Activated naive CD8-positive, alpha-beta T cell treated with anti-CD3 and anti-CD28 coated beads, Interleukin-2, amount 50 U/mL, for 16 hours (primary cell): ENCODE measurements at regions not wholly inside any gene's neighbourhood (a gene's known extent, or its start where the extent isn't known, plus 50 kb on each side); places are given as distances from the start of the nearest gene placed in this dataset.

Experiments
- DNase-seq: peaks from one replicate; pipeline ENCODE4 v3.0.0-alpha.2; 2020; ENCODE audit warnings: low read depth, low spot score

GRCh38 chr11:116445108-116446047, 327.4 kb downstream of the BUD13 start:
- DNase-seq = no peak

GRCh38 chr11:116442238-116442752, 330.5 kb downstream of the BUD13 start:
- DNase-seq = no peak

- no peak for DNase-seq
Observed at GRCh38 chr11:116439361-116439677, 333.5 kb downstream of the BUD13 start.

GRCh38 chr11:116438651-116439360, 334.0 kb downstream of the BUD13 start:
- no peak for DNase-seq

- no peak for DNase-seq
Observed at GRCh38 chr11:116434986-116435385, 337.8 kb downstream of the BUD13 start.

- no peak for DNase-seq
Observed at GRCh38 chr11:116432301-116432700, 340.5 kb downstream of the BUD13 start.

- DNase-seq = no peak
Observed at GRCh38 chr11:116431842-116432241, 340.9 kb downstream of the BUD13 start.

GRCh38 chr11:116428638-116428975, 344.2 kb downstream of the BUD13 start:
- DNase-seq = no peak

- DNase-seq = no peak
Observed at GRCh38 chr11:116427903-116428637, 344.7 kb downstream of the BUD13 start.

- no peak for DNase-seq
Observed at GRCh38 chr11:116427337-116427902, 345.4 kb downstream of the BUD13 start.

- DNase-seq = no peak
Observed at GRCh38 chr11:116426761-116427160, 346.0 kb downstream of the BUD13 start.

- no peak for DNase-seq
Observed at GRCh38 chr11:116424615-116425261, 348.0 kb downstream of the BUD13 start.

- DNase-seq = no peak
Observed at GRCh38 chr11:116422956-116423600, 349.7 kb downstream of the BUD13 start.

- DNase-seq = no peak
Observed at GRCh38 chr11:116422556-116422955, 350.2 kb downstream of the BUD13 start.

- DNase-seq = no peak
Observed at GRCh38 chr11:116421529-116422185, 351.1 kb downstream of the BUD13 start.

- DNase-seq = no peak
Observed at GRCh38 chr11:116420770-116421528, 351.8 kb downstream of the BUD13 start.

- DNase-seq = no peak
Observed at GRCh38 chr11:116420030-116420429, 352.8 kb downstream of the BUD13 start.

- DNase-seq = no peak
Observed at GRCh38 chr11:116418388-116419041, 354.3 kb downstream of the BUD13 start.

GRCh38 chr11:116416852-116417251, 355.9 kb downstream of the BUD13 start:
- DNase-seq = no peak
